Gastrocnemius medialis (tissue), 4 donors: ENCODE measurements at regions not wholly inside any gene's neighbourhood (a gene's known extent, or its start where the extent isn't known, plus 50 kb on each side); places are given as distances from the start of the nearest gene placed in this dataset.
"Not testable (repeated sequence)": the region's sequence is repeated elsewhere in the genome, so short reads cannot be mapped to it uniquely, and the experiment has no call there.

Source experiments
- CTCF ChIP-seq, 5 experiments: fragments of 450-650 bp in 3 of 5; fragments of 200-600 bp in 2 of 5; sonication (generic) in 2 of 5; IDR thresholded peaks in 4 of 5; conservative IDR thresholded peaks in 1 of 5; 1 replicate in 4 of 5; 2 replicates in 1 of 5; pipeline ENCODE4 v1.5.1; 2016 to 2019; ENCODE audit warnings: antibody characterized with exemption in 5 of 5, mild to moderate bottlenecking in 3 of 5, moderate library complexity in 3 of 5
- POLR2A ChIP-seq, 2 donors: fragments of 450-650 bp; IDR thresholded peaks; one replicate each; pipeline ENCODE4 v1.6.1; 2017; ENCODE audit warnings: antibody characterized with exemption in 2 of 2, mild to moderate bottlenecking in 2 of 2, moderate library complexity in 2 of 2

GRCh38 chr11:109965926-109966325 is 127.3 kb upstream of the ZC3H12C start:
- TF ChIP-seq CTCF (IDR thresholded peaks at IDR 0.05 in 4 of 5, conservative IDR thresholded peaks at IDR 0.05 in 1 of 5); POLR2A (IDR thresholded peaks at IDR 0.05): not testable (repeated sequence)
